BE2C (cell line): ENCODE measurements at regions not wholly inside any gene's neighbourhood (a gene's known extent, or its start where the extent isn't known, plus 50 kb on each side); places are given as distances from the start of the nearest gene placed in this dataset.

Source experiments
- DNase-seq: peaks from one replicate; pipeline ENCODE4 v3.0.0-alpha.2; 2020
- H3K27me3 ChIP-seq: fragments of 250-450 bp; sonication (Bioruptor Pico); 2 replicates; pipeline ENCODE4 v1.5.1; 2020; ENCODE audit warnings: mild to moderate bottlenecking
- H3K36me3 ChIP-seq: fragments of 250-450 bp; sonication (Bioruptor Pico); 2 replicates; pipeline ENCODE4 v1.5.1; 2020; ENCODE audit warnings: mild to moderate bottlenecking
- H3K4me1 ChIP-seq: fragments of 250-450 bp; sonication (Bioruptor Pico); 2 replicates; pipeline ENCODE4 v1.5.1; 2020
- H3K4me3 ChIP-seq: 2 replicates; pipeline ENCODE4 v1.5.1; 2011; ENCODE audit warnings: low read depth, low read length
- H3K9me3 ChIP-seq: fragments of 250-450 bp; sonication (Bioruptor Pico); 2 replicates; pipeline ENCODE4 v1.5.1; 2020
- TF ChIP-seq, protein P1 (sequence below): IDR thresholded peaks from 2 replicates; pipeline ENCODE4 v1.5.1; 2012; ENCODE audit warnings: mild to moderate bottlenecking, low read depth, low read length

DNA sequence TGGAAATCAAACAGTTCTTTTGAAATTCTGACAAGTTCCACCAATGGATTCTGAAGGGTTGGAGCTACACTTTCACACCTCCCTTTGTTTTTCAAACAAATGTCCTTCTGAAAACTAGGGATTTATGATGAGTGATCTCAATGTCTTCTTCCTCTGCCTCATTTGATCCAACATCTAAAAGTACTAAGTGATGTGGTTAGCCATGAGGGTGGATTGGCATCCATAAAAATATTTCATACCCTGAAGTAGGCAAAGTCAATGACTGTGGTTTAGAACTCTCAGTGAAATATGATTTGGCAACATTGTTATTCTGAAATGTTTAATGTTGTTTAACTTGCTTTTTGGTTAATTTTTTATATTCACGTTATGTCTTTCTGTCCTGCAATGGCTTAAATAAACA, 136.9 kb downstream of the MBL2 start:
- Histone ChIP-seq H3K36me3 (no peaks in the 10 kb centered on the region), H3K27me3 (no peaks in the 10 kb centered on the region)
- TF ChIP-seq, protein P1, sequence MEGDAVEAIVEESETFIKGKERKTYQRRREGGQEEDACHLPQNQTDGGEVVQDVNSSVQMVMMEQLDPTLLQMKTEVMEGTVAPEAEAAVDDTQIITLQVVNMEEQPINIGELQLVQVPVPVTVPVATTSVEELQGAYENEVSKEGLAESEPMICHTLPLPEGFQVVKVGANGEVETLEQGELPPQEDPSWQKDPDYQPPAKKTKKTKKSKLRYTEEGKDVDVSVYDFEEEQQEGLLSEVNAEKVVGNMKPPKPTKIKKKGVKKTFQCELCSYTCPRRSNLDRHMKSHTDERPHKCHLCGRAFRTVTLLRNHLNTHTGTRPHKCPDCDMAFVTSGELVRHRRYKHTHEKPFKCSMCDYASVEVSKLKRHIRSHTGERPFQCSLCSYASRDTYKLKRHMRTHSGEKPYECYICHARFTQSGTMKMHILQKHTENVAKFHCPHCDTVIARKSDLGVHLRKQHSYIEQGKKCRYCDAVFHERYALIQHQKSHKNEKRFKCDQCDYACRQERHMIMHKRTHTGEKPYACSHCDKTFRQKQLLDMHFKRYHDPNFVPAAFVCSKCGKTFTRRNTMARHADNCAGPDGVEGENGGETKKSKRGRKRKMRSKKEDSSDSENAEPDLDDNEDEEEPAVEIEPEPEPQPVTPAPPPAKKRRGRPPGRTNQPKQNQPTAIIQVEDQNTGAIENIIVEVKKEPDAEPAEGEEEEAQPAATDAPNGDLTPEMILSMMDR, result no peak

DNA sequence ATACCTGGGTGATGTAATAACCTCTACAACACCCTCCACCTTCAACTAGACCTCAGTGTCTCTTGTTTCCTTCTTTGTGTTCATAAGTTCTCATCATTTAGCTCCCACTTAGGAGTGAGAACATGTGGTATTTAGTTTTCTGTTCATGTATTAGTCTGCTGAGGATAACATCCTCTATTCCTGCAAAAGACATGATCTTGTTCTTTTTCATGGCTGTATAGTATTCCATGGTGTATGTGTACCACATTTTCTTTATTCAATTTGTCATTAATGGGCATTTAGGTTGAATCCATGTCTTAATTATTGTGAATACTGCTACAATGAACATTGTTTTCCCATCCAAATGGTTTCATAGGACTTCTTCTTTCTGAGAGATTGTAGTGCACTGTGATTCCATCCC, 135.7 kb downstream of the MBL2 start:
- Histone ChIP-seq H3K4me1 (peaks cover 12% of the 10 kb centered on the region), H3K4me3 (no peak overlapping the region), H3K9me3 (no peaks in the 10 kb centered on the region), H3K27me3 (no peaks in the 10 kb centered on the region), H3K36me3 (no peaks in the 10 kb centered on the region)
- TF ChIP-seq, protein P1, result no peak
- no peak for DNase-seq

More for the DNA sequence above, 136.9 kb downstream of the MBL2 start:
- Histone ChIP-seq H3K4me3 (no peak overlapping the region), H3K9me3 (no peaks in the 10 kb centered on the region), H3K4me1 (peaks cover 12% of the 10 kb centered on the region)
- DNase-seq, result no peak

DNA sequence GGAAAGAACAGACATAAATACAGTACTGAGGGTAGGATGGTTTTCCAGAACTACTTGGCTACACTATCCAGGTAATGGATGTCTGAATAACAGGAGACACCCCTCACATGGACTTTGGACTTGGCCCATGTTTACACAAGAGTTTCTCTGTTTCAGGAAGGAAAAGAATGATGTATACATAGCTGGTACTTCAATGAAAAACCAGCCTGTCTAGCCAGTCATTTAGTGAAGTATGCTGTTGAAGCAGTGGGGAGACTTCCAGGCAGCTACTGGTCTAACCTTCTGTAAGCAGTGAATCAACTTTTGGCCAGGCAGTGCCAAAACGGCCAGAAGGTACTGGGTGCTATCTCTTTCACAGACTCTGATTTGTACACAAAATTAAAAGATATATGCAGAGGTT, 135.0 kb downstream of the MBL2 start:
- peaks cover 12% of the 10 kb centered on the region for H3K4me1 ChIP-seq
- TF ChIP-seq, protein P1, result no peak
- H3K27me3 ChIP-seq, result no peaks in the 10 kb centered on the region
- no peaks in the 10 kb centered on the region for H3K9me3 ChIP-seq
- no peaks in the 10 kb centered on the region for H3K36me3 ChIP-seq
- H3K4me3 ChIP-seq, result no peak overlapping the region
- DNase-seq, result no peak

DNA sequence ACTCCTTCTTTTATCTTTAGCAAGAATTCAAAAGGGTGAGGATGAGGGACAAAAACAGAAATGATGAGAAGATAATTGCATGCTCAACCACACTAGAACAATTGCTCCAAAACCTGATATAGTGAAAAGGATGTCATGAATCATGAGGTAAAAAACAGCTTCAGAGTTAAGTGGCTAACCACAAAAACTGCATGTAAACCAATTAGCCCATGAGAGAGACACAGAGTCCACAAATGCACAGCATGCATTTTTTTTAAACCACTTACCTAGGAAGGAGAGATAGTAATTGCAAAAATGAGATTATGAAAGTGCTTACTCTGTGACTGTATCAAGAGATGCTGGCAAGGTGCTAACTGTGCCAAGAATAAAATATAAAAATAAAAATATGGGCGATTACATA, 132.9 kb downstream of the MBL2 start:
- no peak for DNase-seq
- Histone ChIP-seq H3K36me3 (no peaks in the 10 kb centered on the region), H3K27me3 (no peaks in the 10 kb centered on the region), H3K9me3 (no peaks in the 10 kb centered on the region), H3K4me3 (no peak overlapping the region), H3K4me1 (peaks cover 14% of the 10 kb centered on the region)
- TF ChIP-seq, protein P1, result no peak

GRCh38 chr10:52642208-52642607, 130.4 kb downstream of the MBL2 start:
- no peak for DNase-seq
- Histone ChIP-seq H3K9me3 (no peaks in the 10 kb centered on the region), H3K4me1 (peaks cover 17% of the 10 kb centered on the region), H3K36me3 (no peaks in the 10 kb centered on the region), H3K4me3 (no peak overlapping the region), H3K27me3 (no peaks in the 10 kb centered on the region)
- TF ChIP-seq, protein P1, result no peak

DNA sequence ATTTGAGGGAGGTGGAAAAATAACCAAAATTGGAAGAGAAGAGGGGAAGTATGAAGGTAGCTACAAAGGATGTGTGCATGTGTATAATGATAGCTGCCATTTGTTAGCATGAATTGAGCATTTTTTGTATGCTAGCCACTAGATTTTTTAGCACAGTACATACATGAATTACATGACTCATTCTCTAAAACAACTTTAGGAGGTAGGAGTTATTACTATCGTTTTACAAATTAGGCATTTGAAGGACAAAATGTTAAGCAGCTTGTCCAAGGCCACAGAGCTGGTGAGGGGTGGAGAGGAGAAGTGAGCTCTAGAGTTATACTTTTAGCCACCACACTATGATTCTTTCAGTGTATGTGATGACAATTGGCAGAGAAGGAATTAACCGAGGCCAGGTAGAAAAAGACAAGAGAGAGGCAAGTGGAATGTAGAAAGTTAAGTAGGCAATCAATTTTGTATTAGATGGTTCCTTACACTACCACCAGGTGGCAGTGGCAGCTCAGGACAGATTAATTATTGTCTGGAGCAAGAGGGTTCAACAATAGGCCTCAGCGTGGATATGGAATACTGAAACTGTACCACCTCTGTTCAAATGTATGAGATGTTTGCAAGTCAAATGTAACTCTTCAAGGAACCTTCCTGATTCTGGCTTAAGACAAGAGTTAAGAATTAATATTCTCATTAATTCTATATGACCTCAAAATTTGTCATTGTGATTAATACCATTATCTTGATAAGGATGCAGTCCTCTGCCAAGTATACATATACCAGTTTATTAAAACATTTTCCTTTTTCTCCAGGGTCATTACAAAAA, 128.0 kb downstream of the MBL2 start:
- H3K4me3 ChIP-seq, result no peak overlapping the region

More for the DNA sequence above, 128.0 kb downstream of the MBL2 start:
- no peaks in the 10 kb centered on the region for H3K9me3 ChIP-seq
- DNase-seq, result peak; percentile 60
- no peaks in the 10 kb centered on the region for H3K36me3 ChIP-seq
- TF ChIP-seq, protein P1, result peak; percentile 78
- H3K27me3 ChIP-seq, result no peaks in the 10 kb centered on the region
- H3K4me1 ChIP-seq, result peaks cover 14% of the 10 kb centered on the region
